GM10266 (cell line): ENCODE measurements at regions not wholly inside any gene's neighbourhood (a gene's known extent, or its start where the extent isn't known, plus 50 kb on each side); places are given as distances from the start of the nearest gene placed in this dataset.

Source experiments
- DNase-seq: peaks from one replicate; pipeline ENCODE4 v3.0.0; 2012; ENCODE audit errors: extremely low spot score
- TF ChIP-seq, protein P1 (sequence below): IDR thresholded peaks from 2 replicates; pipeline ENCODE4 v1.5.1; 2012; ENCODE audit warnings: mild to moderate bottlenecking, low read depth; ENCODE audit not compliant: control insufficient read depth, insufficient read depth; ENCODE audit errors: missing control alignments

DNA sequence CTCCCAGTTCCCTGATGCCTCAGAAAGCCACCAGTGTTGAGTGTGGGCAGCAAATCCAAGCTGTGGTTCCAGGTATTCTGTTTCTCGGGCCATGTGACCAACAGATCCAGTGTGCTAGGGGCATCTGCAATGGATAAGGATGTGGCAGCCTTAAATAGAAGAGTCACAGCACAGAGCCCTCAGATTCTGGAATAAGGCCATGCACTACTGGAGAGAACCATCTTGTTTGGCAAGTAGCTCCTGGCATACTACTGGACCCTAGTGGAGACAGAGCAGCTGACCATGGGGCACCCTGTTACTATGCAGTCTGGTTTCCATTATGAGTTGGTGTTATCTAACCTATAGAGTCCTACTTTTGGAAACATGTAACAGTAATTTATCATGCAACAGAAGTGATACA is 53.3 kb upstream of the ZBTB7C start:
- DNase-seq: no peak
- TF ChIP-seq, protein P1, sequence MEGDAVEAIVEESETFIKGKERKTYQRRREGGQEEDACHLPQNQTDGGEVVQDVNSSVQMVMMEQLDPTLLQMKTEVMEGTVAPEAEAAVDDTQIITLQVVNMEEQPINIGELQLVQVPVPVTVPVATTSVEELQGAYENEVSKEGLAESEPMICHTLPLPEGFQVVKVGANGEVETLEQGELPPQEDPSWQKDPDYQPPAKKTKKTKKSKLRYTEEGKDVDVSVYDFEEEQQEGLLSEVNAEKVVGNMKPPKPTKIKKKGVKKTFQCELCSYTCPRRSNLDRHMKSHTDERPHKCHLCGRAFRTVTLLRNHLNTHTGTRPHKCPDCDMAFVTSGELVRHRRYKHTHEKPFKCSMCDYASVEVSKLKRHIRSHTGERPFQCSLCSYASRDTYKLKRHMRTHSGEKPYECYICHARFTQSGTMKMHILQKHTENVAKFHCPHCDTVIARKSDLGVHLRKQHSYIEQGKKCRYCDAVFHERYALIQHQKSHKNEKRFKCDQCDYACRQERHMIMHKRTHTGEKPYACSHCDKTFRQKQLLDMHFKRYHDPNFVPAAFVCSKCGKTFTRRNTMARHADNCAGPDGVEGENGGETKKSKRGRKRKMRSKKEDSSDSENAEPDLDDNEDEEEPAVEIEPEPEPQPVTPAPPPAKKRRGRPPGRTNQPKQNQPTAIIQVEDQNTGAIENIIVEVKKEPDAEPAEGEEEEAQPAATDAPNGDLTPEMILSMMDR: no peak

DNA sequence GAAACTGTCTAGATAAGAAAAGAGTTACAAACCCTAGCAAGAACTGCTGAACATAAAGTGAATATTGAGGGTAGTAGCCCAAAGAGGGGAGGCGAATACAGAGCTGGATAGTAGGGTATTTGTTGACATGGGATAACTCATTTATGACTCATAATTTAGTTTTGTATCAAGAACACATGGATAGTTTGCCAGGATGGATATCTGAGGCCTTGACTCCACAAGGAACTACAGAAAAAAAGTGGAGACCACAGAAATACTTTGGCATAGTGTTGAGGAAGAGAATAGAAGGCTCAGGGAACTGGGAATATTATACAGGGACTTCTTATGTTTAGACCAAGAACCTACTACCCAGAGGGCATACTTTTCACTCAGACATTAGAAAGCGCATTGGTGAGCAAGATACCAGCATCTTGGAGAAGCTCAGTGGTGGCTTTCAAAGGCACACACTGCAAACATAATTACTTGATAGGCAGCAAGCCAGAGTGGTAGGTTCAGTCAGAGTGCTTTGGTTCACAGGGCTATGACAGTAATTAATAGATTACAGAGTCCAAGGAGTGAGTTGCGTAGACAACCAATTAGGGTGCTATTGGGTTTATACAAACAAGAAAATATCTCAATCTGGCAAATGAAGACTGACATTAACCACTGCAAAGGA is 51.9 kb upstream of the ZBTB7C start:
- DNase-seq: no peak
- TF ChIP-seq, protein P1: no peak

DNA sequence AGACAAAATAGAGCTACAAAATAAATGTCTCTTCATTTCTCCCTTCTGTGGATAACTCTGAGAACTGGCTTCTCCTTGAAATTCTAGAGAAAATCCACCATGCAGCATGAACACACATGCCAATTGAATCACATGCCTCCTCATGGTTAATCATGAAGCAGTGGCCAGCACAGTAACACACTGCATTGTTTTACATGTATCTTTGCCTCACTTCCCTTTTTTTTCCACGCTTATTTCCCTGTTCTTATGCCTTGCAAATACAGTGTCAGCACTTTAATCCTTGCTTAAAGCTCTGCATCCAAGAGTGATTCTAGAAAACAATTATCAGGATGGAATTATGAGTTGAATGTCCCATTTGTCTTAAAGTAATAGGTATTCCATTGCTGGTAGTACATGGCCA is 50.3 kb upstream of the ZBTB7C start:
- TF ChIP-seq, protein P1: no peak
- no peak for DNase-seq

DNA sequence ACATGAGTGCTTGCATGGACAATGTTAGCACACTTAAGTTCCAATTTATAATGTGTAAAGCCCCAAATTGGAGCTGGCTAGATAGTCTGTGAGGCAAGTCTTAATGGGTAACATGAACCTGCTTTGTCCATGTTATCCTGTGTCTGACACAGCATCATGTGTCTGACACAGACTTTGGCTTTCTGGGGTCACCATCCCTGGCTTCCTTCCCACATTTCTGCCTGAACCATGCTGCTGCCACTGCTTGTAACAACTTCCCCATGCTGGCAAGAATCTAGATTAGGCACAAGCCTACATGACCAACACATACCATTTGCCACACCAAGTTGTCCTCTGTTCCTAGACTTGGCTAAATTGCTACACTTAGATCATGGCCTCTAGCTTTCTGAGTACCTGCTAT is 49.8 kb upstream of the ZBTB7C start:
- no peak for DNase-seq
- TF ChIP-seq, protein P1: no peak
